H9 (cell line): ENCODE measurements at regions not wholly inside any gene's neighbourhood (a gene's known extent, or its start where the extent isn't known, plus 50 kb on each side); places are given as distances from the start of the nearest gene placed in this dataset.

Experiments used
- DNase-seq: peaks from one replicate; pipeline ENCODE4 v3.0.0-alpha.2; 2017
- H2AFZ ChIP-seq: one replicate; pipeline ENCODE4 v1.6.1; 2013; ENCODE audit warnings: mild to moderate bottlenecking, low read length, control low read depth, moderate library complexity
- H2AK5ac ChIP-seq: 2 replicates; pipeline ENCODE4 v1.6.1; 2013; ENCODE audit warnings: low read length, control low read depth, mixed read lengths; ENCODE audit not compliant: insufficient read length
- H2BK120ac ChIP-seq: one replicate; pipeline ENCODE4 v1.6.1; 2013; ENCODE audit warnings: low read depth, mild to moderate bottlenecking, low read length, control low read depth, inconsistent platforms; ENCODE audit not compliant: poor library complexity, severe bottlenecking
- H2BK12ac ChIP-seq: 2 replicates; pipeline ENCODE4 v1.6.1; 2013; ENCODE audit warnings: low read length, control low read depth, mixed read lengths, low read depth; ENCODE audit not compliant: insufficient read length
- H2BK15ac ChIP-seq: 2 replicates; pipeline ENCODE4 v1.6.1; 2013; ENCODE audit warnings: low read depth, low read length, control low read depth
- H2BK20ac ChIP-seq: one replicate; pipeline ENCODE4 v1.6.1; 2013; ENCODE audit warnings: low read depth, mild to moderate bottlenecking, low read length, control low read depth, inconsistent platforms; ENCODE audit not compliant: poor library complexity, severe bottlenecking
- H2BK5ac ChIP-seq: 2 replicates; pipeline ENCODE4 v1.6.1; 2013; ENCODE audit warnings: low read length, control low read depth, mixed read lengths; ENCODE audit not compliant: insufficient read length
- H3K14ac ChIP-seq: 2 replicates; pipeline ENCODE4 v1.6.1; 2013; ENCODE audit warnings: low read length, control low read depth; ENCODE audit not compliant: insufficient read depth
- H3K18ac ChIP-seq: 2 replicates; pipeline ENCODE4 v1.6.1; 2013; ENCODE audit warnings: low read depth, mild to moderate bottlenecking, mixed read lengths, low read length, control low read depth; ENCODE audit not compliant: insufficient read length
- H3K23ac ChIP-seq: 2 replicates; pipeline ENCODE4 v1.6.1; 2013; ENCODE audit warnings: low read length, control low read depth, mixed read lengths, low read depth; ENCODE audit not compliant: insufficient read length
- H3K23me2 ChIP-seq: 2 replicates; pipeline ENCODE4 v1.6.1; 2013; ENCODE audit warnings: low read depth, mild to moderate bottlenecking, mixed read lengths, low read length, control low read depth; ENCODE audit not compliant: insufficient read length, poor library complexity, severe bottlenecking
- H3K27ac ChIP-seq: 2 replicates; pipeline ENCODE4 v1.5.1; 2013; ENCODE audit warnings: low read length, control low read depth, mixed read lengths, low read depth; ENCODE audit not compliant: insufficient read length
- H3K27me3 ChIP-seq: 2 replicates; pipeline ENCODE4 v1.6.1; 2013; ENCODE audit warnings: low read length, control low read depth, inconsistent platforms; ENCODE audit not compliant: insufficient read depth
- H3K4ac ChIP-seq: 2 replicates; pipeline ENCODE4 v1.6.1; 2013; ENCODE audit warnings: low read depth, mild to moderate bottlenecking, control low read depth, inconsistent platforms, low read length, moderate library complexity
- H3K4me1 ChIP-seq: 2 replicates; pipeline ENCODE4 v1.6.1; 2013; ENCODE audit warnings: low read length, control low read depth, inconsistent platforms; ENCODE audit not compliant: insufficient read depth
- H3K4me2 ChIP-seq: 2 replicates; pipeline ENCODE4 v1.6.1; 2013; ENCODE audit warnings: low read length, control low read depth, mixed read lengths; ENCODE audit not compliant: insufficient read length, insufficient read depth
- H3K56ac ChIP-seq: 2 replicates; pipeline ENCODE4 v1.6.1; 2013; ENCODE audit warnings: low read depth, mild to moderate bottlenecking, mixed read lengths, low read length, control low read depth; ENCODE audit not compliant: insufficient read length
- H3K79me1 ChIP-seq: 2 replicates; pipeline ENCODE4 v1.6.1; 2013; ENCODE audit warnings: low read depth, mild to moderate bottlenecking, moderate library complexity, low read length, control low read depth, inconsistent platforms; ENCODE audit not compliant: insufficient read depth, poor library complexity, severe bottlenecking
- H3K79me2 ChIP-seq: 2 replicates; pipeline ENCODE4 v1.6.1; 2013; ENCODE audit warnings: low read length, control low read depth, inconsistent platforms; ENCODE audit not compliant: insufficient read depth
- H3K9ac ChIP-seq: 2 replicates; pipeline ENCODE4 v1.6.1; 2013; ENCODE audit warnings: low read length, control low read depth, mixed read lengths; ENCODE audit not compliant: insufficient read length; ENCODE audit errors: extremely low read depth
- H3K9me3 ChIP-seq: one replicate; pipeline ENCODE4 v1.6.1; 2013; ENCODE audit warnings: low read depth, low read length, inconsistent platforms; ENCODE audit not compliant: control insufficient read depth
- H3T11ph ChIP-seq: one replicate; pipeline ENCODE4 v1.6.1; 2013; ENCODE audit warnings: mild to moderate bottlenecking, low read length, control low read depth, inconsistent platforms
- H4K20me1 ChIP-seq: one replicate; pipeline ENCODE4 v1.6.1; 2013; ENCODE audit not compliant: control insufficient read depth, insufficient read length, insufficient read depth
- H4K5ac ChIP-seq: 2 replicates; pipeline ENCODE4 v1.6.1; 2013; ENCODE audit warnings: low read depth, mild to moderate bottlenecking, mixed read lengths, low read length, control low read depth; ENCODE audit not compliant: insufficient read length
- H4K8ac ChIP-seq: replicated peaks from 2 replicates; pipeline ENCODE4 v1.6.1; 2013; ENCODE audit warnings: low read length, control low read depth, mixed read lengths, low read depth; ENCODE audit not compliant: insufficient read length
- H4K91ac ChIP-seq: 2 replicates; pipeline ENCODE4 v1.6.1; 2013; ENCODE audit warnings: low read depth, mild to moderate bottlenecking, moderate library complexity, mixed read lengths, low read length, control low read depth; ENCODE audit not compliant: insufficient read length
- H3K27ac Mint-ChIP-seq, 3 experiments: 2 replicates in 2 of 3; 3 replicates in 1 of 3; pipeline ENCODE4 v1.8.0; 2020 to 2021; ENCODE audit warnings: mixed read lengths in 3 of 3, mild to moderate bottlenecking in 1 of 3, moderate library complexity in 1 of 3
- H3K27me3 Mint-ChIP-seq: 2 replicates; pipeline ENCODE4 v1.8.0; 2021; ENCODE audit warnings: low read depth, mild to moderate bottlenecking, moderate library complexity, mixed read lengths
- H3K36me3 Mint-ChIP-seq, 3 experiments: 2 replicates in 2 of 3; 3 replicates in 1 of 3; pipeline ENCODE4 v1.8.0; 2020 to 2021; ENCODE audit warnings: low read depth in 3 of 3, mixed read lengths in 3 of 3; ENCODE audit not compliant: insufficient read depth in 1 of 3
- H3K4me1 Mint-ChIP-seq, 2 experiments: 2 replicates each; pipeline ENCODE4 v1.8.0; 2020; ENCODE audit warnings: mixed read lengths in 2 of 2
- H3K4me3 Mint-ChIP-seq, 2 experiments: 2 replicates in 1 of 2; 3 replicates in 1 of 2; pipeline ENCODE4 v1.8.0; 2020 to 2021; ENCODE audit warnings: mild to moderate bottlenecking in 2 of 2, mixed read lengths in 2 of 2, moderate library complexity in 1 of 2
- H3K9me3 Mint-ChIP-seq, 2 experiments: 2 replicates in 1 of 2; 3 replicates in 1 of 2; pipeline ENCODE4 v1.8.0; 2020; ENCODE audit warnings: mild to moderate bottlenecking in 2 of 2, mixed read lengths in 2 of 2, moderate library complexity in 1 of 2
- CTCF ChIP-seq: fragments of 200-600 bp; sonication (generic); conservative IDR thresholded peaks from 3 replicates; pipeline ENCODE4 v1.8.0; 2021; ENCODE audit warnings: antibody characterized with exemption, mild to moderate bottlenecking
- WGBS: extraction: QIAGEN DNeasy Blood & Tissue Kit; methylation state at CpG from one replicate; pipeline ENCODE4 v1.1.7; 2013; ENCODE audit warnings: missing lambda C conversion rate, low lambda C conversion rate, mixed read lengths; ENCODE audit not compliant: insufficient read length; ENCODE audit errors: extremely low coverage; 5-methylcytosine and 5-hydroxymethylcytosine counted together

- Histone ChIP-seq H2BK20ac (no peak overlapping the region), H2AFZ (no peak overlapping the region), H3K9ac (no peak overlapping the region), H3K56ac (no peak overlapping the region), H2BK120ac (no peak overlapping the region), H4K5ac (no peak overlapping the region), H2BK15ac (no peak overlapping the region), H3K27me3 (no peaks in the 10 kb centered on the region), H2AK5ac (no peak overlapping the region), H2BK12ac (no peak overlapping the region), H3K14ac (no peak overlapping the region), H4K8ac (no peak overlapping the region), H3K4ac (no peak overlapping the region), H2BK5ac (no peak overlapping the region), H3K79me1 (no peaks in the 10 kb centered on the region), H3K79me2 (no peaks in the 10 kb centered on the region), H3K27ac (no peak overlapping the region), H3K4me2 (no peak overlapping the region), H3K18ac (no peak overlapping the region), H3K23me2 (no peaks in the 10 kb centered on the region), H3T11ph (no peak overlapping the region), H3K4me1 (no peaks in the 10 kb centered on the region; the same call in 1 of the 2 replicates), H4K91ac (no peak overlapping the region), H3K23ac (no peak overlapping the region), H3K9me3 (no peaks in the 10 kb centered on the region), H4K20me1 (no peaks in the 10 kb centered on the region)
- no peak for DNase-seq
- H3K4me1 Mint-ChIP-seq: peaks cover 4% of the 10 kb centered on the region in 2 experiments
- no peaks in the 10 kb centered on the region; a peak in 1 of 7 replicates for H3K36me3 Mint-ChIP-seq
- H3K4me3 Mint-ChIP-seq: no peak overlapping the region
- no CpG with 5 or more reads among the region's 4 CpGs for WGBS
- H3K27ac Mint-ChIP-seq: no peak overlapping the region
- H3K9me3 Mint-ChIP-seq: peaks cover 0 to 4% of the 10 kb centered on the region in 2 experiments; a peak in 2 of 5 replicates
- TF ChIP-seq CTCF: no peak
- H3K27me3 Mint-ChIP-seq: no peaks in the 10 kb centered on the region
Observed at GRCh38 chrX:4638036-4638435, 924.6 kb upstream of the PRKX start.
